Stimulated activated CD4-positive, alpha-beta T cell treated with anti-CD3 and anti-CD28 coated beads, Interleukin-2, amount 100 ng/mL, for 48 hours (primary cell): ENCODE measurements at regions not wholly inside any gene's neighbourhood (a gene's known extent, or its start where the extent isn't known, plus 50 kb on each side); places are given as distances from the start of the nearest gene placed in this dataset.

Experiments used
- DNase-seq, 2 donors: peaks; one replicate each; pipeline ENCODE4 v3.0.0-alpha.2; 2020

GRCh38 chr12:118706437-118706836 lies 274.9 kb upstream of the SRRM4 start:
- no peak for DNase-seq

DNA sequence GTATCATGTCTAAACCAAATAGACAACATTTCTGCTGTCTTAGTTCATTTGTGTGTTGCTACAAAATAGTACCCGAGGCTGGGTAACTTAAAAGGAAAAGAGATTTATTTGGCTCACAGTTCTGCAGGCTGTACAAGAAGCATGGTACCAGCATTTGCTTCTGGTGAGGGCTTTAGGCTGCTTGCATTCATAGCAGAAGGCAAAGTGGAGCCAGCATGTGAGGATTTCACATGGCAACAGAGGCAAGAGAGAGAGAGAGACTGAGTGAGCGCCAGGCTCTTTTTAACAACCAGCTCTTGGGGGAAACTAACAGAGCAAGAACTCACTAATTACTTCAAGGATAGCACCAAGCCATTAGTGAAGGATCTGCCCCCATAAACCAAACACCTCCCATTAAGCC lies 271.4 kb upstream of the SRRM4 start:
- no peak for DNase-seq

DNA sequence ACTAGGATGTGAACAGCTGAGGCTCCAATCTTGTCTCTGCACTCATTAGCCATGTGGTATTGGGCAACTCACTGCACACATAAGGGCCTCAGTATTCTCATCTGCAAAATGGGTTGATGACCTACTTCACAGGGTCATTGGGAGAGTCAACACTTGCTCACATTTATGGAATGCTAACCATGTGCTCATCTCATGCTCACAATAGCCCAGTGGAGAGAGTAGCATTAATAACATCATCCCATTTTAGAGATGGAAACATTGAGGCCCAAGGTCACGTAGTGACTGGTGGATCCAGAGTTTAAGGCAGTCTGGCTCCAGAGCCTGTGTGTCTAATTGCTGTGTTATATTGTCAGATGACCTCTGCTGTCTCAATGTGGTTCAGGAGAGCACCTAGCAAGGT lies 270.2 kb upstream of the SRRM4 start:
- DNase-seq: no peak

GRCh38 chr12:118714051-118714460 lies 267.3 kb upstream of the SRRM4 start:
- DNase-seq: peak; percentile 0 to 9

DNA sequence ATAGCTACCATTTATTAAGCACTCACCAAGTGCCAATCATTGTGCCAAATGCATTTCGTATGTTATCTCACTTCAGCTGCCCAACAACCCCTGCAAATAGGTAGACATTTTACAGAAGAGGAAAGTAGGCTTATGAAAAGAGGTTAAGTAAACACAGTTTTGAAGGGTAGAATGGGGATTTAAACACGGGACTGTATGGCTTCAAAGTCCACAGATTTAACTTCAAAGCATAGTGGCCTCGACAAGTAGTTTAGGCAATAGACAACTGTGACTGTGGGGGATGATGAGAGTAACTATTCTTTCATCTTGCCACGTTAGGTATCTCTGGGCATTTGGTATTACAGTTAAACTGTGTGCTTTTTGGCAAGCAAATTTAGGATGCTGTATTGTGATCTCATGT lies 266.8 kb upstream of the SRRM4 start:
- no peak for DNase-seq

DNA sequence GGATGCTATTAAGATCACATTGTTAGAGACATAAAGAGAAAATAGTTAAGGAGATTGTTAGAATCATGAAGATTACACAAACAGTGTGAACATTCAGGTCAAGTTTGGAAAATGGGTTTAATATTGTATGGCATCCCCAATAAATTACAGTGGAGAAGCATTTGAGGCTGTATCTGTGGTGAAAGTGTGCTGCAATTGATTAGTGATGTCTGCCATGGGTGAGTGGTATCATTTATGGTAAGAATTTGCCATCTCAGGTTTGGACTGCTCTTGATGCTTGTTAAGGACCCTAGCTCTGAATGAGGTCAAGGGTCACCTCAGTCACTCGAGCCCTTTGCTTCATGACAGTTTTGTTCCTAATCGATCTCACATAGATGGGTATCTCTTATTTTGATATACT lies 265.7 kb upstream of the SRRM4 start:
- no peak for DNase-seq

GRCh38 chr12:118727196-118727978 lies 254.0 kb upstream of the SRRM4 start:
- no peak for DNase-seq

DNA sequence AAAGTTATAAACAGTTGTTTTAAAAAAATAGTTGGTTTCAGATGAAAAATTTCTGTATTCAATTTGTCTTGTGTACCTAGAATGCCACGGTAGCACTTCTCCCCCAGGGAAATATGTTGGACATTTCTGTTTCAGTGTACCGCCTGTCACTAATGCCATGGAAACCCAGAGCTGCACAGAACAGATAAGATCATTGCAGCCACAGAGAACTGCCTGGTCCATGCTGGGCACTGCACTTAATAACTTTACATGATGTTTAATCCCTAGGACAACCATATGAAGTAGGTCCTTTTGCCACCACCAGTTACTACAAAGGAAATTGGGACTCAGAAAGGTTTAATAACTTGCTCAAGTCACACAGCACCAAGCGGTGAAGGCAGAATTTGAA lies 253.4 kb upstream of the SRRM4 start:
- no peak for DNase-seq

DNA sequence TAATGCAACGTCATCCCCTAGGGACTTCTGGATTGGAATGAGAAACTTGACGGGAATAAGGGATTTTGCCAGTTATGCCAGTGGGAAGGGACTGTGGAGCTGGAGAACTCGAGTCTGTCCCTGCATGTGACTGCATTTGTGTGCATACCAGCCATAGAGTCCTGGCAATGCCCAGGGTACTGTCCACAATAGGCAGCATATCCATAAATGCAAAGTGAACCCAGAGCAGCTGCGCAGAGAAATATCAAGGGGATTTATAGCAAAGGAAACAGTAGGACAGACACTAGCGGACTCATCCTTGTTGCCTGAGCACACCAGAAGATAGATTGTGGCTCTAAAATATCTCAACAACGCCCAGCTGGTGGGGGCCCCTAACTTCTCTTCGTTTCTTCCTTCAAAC lies 247.1 kb upstream of the SRRM4 start:
- DNase-seq: no peak

- no peak for DNase-seq
These were observed 243.3 kb upstream of the SRRM4 start for GRCh38 chr12:118737985-118738540.

DNA sequence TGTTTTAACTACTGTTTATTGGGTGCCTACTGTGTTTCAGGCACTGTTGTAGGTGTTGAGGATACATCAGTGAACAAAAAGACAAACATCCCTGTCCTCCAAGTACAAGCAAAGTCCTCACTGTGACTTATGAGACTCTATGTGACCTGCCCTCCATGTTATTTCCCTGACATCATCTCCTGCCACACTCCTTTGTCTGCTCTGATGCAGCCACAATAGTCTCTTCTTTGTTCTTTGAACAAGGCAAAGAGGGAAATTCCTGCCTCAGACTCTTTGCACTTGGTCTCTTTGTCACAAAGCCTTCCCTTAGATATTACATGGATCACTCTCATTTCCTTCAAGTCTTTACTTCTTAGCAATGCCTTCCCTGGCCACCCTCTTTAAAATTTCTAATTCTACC lies 240.1 kb upstream of the SRRM4 start:
- no peak for DNase-seq

- no peak for DNase-seq
These were observed 238.9 kb upstream of the SRRM4 start for GRCh38 chr12:118742431-118742830.

DNA sequence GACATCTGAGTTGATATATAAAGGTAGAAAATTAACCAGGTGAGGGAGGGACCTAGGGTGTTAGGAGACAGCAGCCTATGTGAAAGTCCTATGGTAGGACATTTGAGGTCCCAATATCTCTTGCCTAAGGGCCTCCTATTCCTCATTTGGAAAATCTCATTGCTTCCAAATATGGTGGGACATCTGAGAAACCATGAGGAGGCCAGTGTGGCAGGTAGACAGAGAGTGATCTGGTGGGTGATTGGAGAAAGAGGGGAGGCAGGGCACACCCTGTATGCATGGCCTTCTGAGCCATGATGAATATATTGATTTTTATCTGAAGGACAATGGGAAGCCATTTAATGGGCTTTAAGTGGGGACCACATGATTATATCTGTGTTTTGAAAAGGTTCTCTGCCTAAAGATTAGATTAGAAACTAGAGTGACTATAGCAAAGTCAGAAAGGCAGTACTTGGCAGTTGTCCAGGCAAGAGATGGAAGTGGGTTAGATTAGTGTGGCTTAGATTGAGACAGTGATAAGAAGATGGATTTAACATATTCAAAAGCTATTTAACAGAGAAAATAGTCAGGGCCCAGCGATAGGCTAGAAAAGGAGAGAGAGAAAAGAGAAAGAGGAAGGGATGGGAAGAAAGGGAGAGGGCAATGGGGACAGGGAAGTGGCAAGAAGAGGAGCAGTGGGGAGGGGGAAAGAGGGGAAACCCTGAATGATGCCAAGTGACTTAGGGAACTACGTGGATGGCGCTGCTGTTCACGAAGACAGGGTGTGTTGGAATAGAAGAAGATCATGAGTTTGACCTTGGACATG lies 237.2 kb upstream of the SRRM4 start:
- no peak for DNase-seq

DNA sequence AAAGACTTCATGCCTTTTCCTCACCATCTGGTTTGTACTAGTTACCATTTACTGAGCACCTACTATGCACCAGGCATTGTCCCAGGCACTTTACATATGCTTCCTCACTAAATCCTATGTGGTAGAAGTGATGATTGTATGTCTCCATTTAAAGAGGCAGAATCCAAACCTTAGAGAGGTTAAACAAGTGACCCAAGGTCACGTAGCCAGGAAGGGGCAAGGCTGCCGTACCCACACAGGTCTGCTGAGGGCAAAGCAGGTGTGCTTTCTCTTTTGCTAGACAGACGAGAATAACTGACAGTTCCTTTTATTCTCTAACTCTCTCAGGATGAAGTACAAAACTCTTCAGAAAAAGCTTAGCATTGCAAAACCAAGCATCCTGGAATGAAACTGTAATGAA lies 235.2 kb upstream of the SRRM4 start:
- no peak for DNase-seq

DNA sequence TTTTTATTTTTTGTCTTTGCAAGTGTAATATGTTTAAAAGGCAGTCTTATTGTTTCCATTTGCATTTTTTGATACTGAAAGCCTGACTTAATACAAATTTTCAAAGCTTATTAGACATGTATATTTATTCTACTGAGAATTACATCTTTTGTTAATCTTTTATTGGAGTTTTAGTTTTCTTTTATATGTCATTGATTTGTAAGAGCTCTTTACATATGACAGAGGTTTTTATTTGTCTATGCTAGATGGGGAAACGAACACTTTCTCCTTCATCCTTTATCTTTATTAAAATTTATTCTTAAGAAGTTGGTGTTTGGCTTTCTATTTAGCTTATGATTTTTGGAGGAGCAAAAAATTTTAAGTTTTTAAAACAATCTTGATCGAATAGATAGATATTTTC lies 234.4 kb upstream of the SRRM4 start:
- DNase-seq: no peak

DNA sequence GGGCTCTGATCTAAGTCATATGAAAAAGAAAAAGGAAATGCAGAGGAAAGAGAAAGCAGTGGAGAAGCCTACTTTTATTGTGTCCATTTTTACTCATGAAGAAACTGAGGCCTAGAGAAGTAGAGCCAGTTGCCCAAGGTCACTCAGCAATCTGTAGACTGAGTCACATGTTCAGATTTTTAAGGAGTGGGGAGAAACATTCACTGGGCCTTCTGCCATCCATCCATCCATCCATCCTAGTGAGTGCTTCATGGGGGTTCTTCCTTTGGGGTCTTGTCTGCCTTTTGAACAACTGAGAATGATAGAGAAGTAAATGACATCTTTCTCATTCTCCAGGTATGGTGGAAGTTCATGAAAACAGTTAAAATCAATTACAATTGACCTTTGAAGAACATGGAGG lies 233.6 kb upstream of the SRRM4 start:
- no peak for DNase-seq

DNA sequence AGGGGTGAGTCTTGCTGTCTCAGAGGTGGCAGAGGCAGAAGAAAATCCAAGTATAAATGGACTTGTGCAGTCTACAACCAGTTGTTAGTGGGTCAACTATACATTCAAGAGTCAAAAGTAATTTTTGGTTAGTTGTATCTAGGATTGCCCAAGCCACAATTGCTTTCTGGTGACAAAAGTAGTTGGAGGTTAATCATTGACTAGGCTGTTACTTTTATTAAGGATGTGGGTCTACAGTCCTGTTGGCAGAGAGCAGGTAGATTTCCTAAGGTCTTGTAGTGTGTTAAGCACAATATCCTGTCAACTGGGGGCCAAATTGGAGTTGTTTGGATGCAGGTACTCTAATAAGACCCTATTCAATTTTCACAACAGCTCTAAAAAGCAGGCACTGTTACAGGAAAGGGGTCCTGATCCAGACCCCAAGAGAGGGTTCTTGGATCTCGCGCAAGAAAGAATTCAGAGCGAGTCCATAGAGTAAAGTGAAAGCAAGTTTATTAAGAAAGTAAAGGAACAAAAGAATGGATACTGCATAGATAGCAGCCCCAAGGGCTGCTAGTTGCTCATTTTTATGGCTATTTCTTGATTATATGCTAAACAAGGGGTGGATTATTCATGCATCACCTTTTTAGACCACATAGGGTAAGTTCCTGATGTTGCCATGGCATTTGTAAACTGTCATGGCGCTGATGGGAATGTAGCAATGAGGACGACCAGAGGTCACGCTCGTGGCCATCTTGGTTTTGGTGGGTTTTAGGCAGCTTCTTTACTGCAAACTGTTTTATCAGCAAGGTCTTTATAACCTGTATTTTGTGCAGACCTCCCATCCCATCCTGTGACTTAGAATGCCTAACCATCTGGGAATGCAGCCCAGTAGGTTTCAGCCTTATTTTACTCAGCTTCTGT lies 232.6 kb upstream of the SRRM4 start:
- no peak for DNase-seq

DNA sequence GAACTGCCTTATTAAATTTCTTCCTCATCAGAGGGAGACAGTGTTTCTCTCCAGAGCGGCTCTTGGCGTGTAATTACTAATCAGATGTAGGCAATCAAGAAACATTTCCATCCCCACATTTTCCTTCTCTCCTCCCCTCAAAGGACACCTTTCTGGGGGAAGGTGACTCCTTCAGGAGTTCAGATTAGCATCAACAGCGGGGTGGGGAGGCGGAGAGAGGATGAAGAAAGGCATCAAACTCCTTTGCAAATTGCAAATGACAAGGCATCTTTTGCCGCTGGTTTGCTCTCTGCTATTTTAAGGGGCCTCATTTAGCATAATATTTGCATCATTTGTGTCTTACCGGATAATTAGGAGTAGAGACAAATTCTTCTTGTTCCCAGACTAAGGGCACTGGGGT lies 231.7 kb upstream of the SRRM4 start:
- DNase-seq: no peak

- DNase-seq: no peak
These were observed 230.7 kb upstream of the SRRM4 start for GRCh38 chr12:118750666-118751065.

DNA sequence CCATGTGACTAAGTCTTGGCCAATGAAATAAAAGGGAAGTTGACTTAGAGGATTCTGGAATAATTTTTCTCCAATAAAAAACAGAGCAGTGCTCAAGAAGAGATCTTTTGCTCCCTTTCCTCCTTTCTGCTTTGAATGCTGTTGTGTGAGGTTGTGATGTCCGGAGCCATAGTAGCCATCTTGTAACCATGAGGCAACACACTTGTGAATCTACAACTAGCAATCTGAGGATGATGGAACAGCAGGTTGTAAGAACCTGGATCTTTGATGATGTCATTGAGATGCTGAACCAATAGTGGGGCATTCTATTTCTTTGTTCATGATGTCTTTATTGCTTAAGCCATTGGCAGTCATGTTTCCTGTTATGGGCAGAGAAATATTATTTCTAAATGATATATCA lies 230.0 kb upstream of the SRRM4 start:
- no peak for DNase-seq

GRCh38 chr12:118760623-118761022 lies 220.7 kb upstream of the SRRM4 start:
- DNase-seq: no peak

GRCh38 chr12:118763234-118763633 lies 218.1 kb upstream of the SRRM4 start:
- DNase-seq: no peak
